H9 (cell line): ENCODE measurements at regions not wholly inside any gene's neighbourhood (a gene's known extent, or its start where the extent isn't known, plus 50 kb on each side); places are given as distances from the start of the nearest gene placed in this dataset.

Source experiments
- DNase-seq: peaks from one replicate; pipeline ENCODE4 v3.0.0-alpha.2; 2017
- H2AFZ ChIP-seq: one replicate; pipeline ENCODE4 v1.6.1; 2013; ENCODE audit warnings: mild to moderate bottlenecking, low read length, control low read depth, moderate library complexity
- H2AK5ac ChIP-seq: 2 replicates; pipeline ENCODE4 v1.6.1; 2013; ENCODE audit warnings: low read length, control low read depth, mixed read lengths; ENCODE audit not compliant: insufficient read length
- H2BK120ac ChIP-seq: one replicate; pipeline ENCODE4 v1.6.1; 2013; ENCODE audit warnings: low read depth, mild to moderate bottlenecking, low read length, control low read depth, inconsistent platforms; ENCODE audit not compliant: poor library complexity, severe bottlenecking
- H2BK12ac ChIP-seq: 2 replicates; pipeline ENCODE4 v1.6.1; 2013; ENCODE audit warnings: low read length, control low read depth, mixed read lengths, low read depth; ENCODE audit not compliant: insufficient read length
- H2BK15ac ChIP-seq: 2 replicates; pipeline ENCODE4 v1.6.1; 2013; ENCODE audit warnings: low read depth, low read length, control low read depth
- H2BK20ac ChIP-seq: one replicate; pipeline ENCODE4 v1.6.1; 2013; ENCODE audit warnings: low read depth, mild to moderate bottlenecking, low read length, control low read depth, inconsistent platforms; ENCODE audit not compliant: poor library complexity, severe bottlenecking
- H2BK5ac ChIP-seq: 2 replicates; pipeline ENCODE4 v1.6.1; 2013; ENCODE audit warnings: low read length, control low read depth, mixed read lengths; ENCODE audit not compliant: insufficient read length
- H3K14ac ChIP-seq: 2 replicates; pipeline ENCODE4 v1.6.1; 2013; ENCODE audit warnings: low read length, control low read depth; ENCODE audit not compliant: insufficient read depth
- H3K18ac ChIP-seq: 2 replicates; pipeline ENCODE4 v1.6.1; 2013; ENCODE audit warnings: low read depth, mild to moderate bottlenecking, mixed read lengths, low read length, control low read depth; ENCODE audit not compliant: insufficient read length
- H3K23ac ChIP-seq: 2 replicates; pipeline ENCODE4 v1.6.1; 2013; ENCODE audit warnings: low read length, control low read depth, mixed read lengths, low read depth; ENCODE audit not compliant: insufficient read length
- H3K23me2 ChIP-seq: 2 replicates; pipeline ENCODE4 v1.6.1; 2013; ENCODE audit warnings: low read depth, mild to moderate bottlenecking, mixed read lengths, low read length, control low read depth; ENCODE audit not compliant: insufficient read length, poor library complexity, severe bottlenecking
- H3K27ac ChIP-seq: 2 replicates; pipeline ENCODE4 v1.5.1; 2013; ENCODE audit warnings: low read length, control low read depth, mixed read lengths, low read depth; ENCODE audit not compliant: insufficient read length
- H3K27me3 ChIP-seq: 2 replicates; pipeline ENCODE4 v1.6.1; 2013; ENCODE audit warnings: low read length, control low read depth, inconsistent platforms; ENCODE audit not compliant: insufficient read depth
- H3K4ac ChIP-seq: 2 replicates; pipeline ENCODE4 v1.6.1; 2013; ENCODE audit warnings: low read depth, mild to moderate bottlenecking, control low read depth, inconsistent platforms, low read length, moderate library complexity
- H3K4me1 ChIP-seq: 2 replicates; pipeline ENCODE4 v1.6.1; 2013; ENCODE audit warnings: low read length, control low read depth, inconsistent platforms; ENCODE audit not compliant: insufficient read depth
- H3K4me2 ChIP-seq: 2 replicates; pipeline ENCODE4 v1.6.1; 2013; ENCODE audit warnings: low read length, control low read depth, mixed read lengths; ENCODE audit not compliant: insufficient read length, insufficient read depth
- H3K56ac ChIP-seq: 2 replicates; pipeline ENCODE4 v1.6.1; 2013; ENCODE audit warnings: low read depth, mild to moderate bottlenecking, mixed read lengths, low read length, control low read depth; ENCODE audit not compliant: insufficient read length
- H3K79me1 ChIP-seq: 2 replicates; pipeline ENCODE4 v1.6.1; 2013; ENCODE audit warnings: low read depth, mild to moderate bottlenecking, moderate library complexity, low read length, control low read depth, inconsistent platforms; ENCODE audit not compliant: insufficient read depth, poor library complexity, severe bottlenecking
- H3K79me2 ChIP-seq: 2 replicates; pipeline ENCODE4 v1.6.1; 2013; ENCODE audit warnings: low read length, control low read depth, inconsistent platforms; ENCODE audit not compliant: insufficient read depth
- H3K9ac ChIP-seq: 2 replicates; pipeline ENCODE4 v1.6.1; 2013; ENCODE audit warnings: low read length, control low read depth, mixed read lengths; ENCODE audit not compliant: insufficient read length; ENCODE audit errors: extremely low read depth
- H3K9me3 ChIP-seq: one replicate; pipeline ENCODE4 v1.6.1; 2013; ENCODE audit warnings: low read depth, low read length, inconsistent platforms; ENCODE audit not compliant: control insufficient read depth
- H3T11ph ChIP-seq: one replicate; pipeline ENCODE4 v1.6.1; 2013; ENCODE audit warnings: mild to moderate bottlenecking, low read length, control low read depth, inconsistent platforms
- H4K20me1 ChIP-seq: one replicate; pipeline ENCODE4 v1.6.1; 2013; ENCODE audit not compliant: control insufficient read depth, insufficient read length, insufficient read depth
- H4K5ac ChIP-seq: 2 replicates; pipeline ENCODE4 v1.6.1; 2013; ENCODE audit warnings: low read depth, mild to moderate bottlenecking, mixed read lengths, low read length, control low read depth; ENCODE audit not compliant: insufficient read length
- H4K8ac ChIP-seq: replicated peaks from 2 replicates; pipeline ENCODE4 v1.6.1; 2013; ENCODE audit warnings: low read length, control low read depth, mixed read lengths, low read depth; ENCODE audit not compliant: insufficient read length
- H4K91ac ChIP-seq: 2 replicates; pipeline ENCODE4 v1.6.1; 2013; ENCODE audit warnings: low read depth, mild to moderate bottlenecking, moderate library complexity, mixed read lengths, low read length, control low read depth; ENCODE audit not compliant: insufficient read length
- H3K27ac Mint-ChIP-seq, 3 experiments: 2 replicates in 2 of 3; 3 replicates in 1 of 3; pipeline ENCODE4 v1.8.0; 2020 to 2021; ENCODE audit warnings: mixed read lengths in 3 of 3, mild to moderate bottlenecking in 1 of 3, moderate library complexity in 1 of 3
- H3K27me3 Mint-ChIP-seq: 2 replicates; pipeline ENCODE4 v1.8.0; 2021; ENCODE audit warnings: low read depth, mild to moderate bottlenecking, moderate library complexity, mixed read lengths
- H3K36me3 Mint-ChIP-seq, 3 experiments: 2 replicates in 2 of 3; 3 replicates in 1 of 3; pipeline ENCODE4 v1.8.0; 2020 to 2021; ENCODE audit warnings: low read depth in 3 of 3, mixed read lengths in 3 of 3; ENCODE audit not compliant: insufficient read depth in 1 of 3
- H3K4me1 Mint-ChIP-seq, 2 experiments: 2 replicates each; pipeline ENCODE4 v1.8.0; 2020; ENCODE audit warnings: mixed read lengths in 2 of 2
- H3K4me3 Mint-ChIP-seq, 2 experiments: 2 replicates in 1 of 2; 3 replicates in 1 of 2; pipeline ENCODE4 v1.8.0; 2020 to 2021; ENCODE audit warnings: mild to moderate bottlenecking in 2 of 2, mixed read lengths in 2 of 2, moderate library complexity in 1 of 2
- H3K9me3 Mint-ChIP-seq, 2 experiments: 2 replicates in 1 of 2; 3 replicates in 1 of 2; pipeline ENCODE4 v1.8.0; 2020; ENCODE audit warnings: mild to moderate bottlenecking in 2 of 2, mixed read lengths in 2 of 2, moderate library complexity in 1 of 2
- TF ChIP-seq, protein P1 (sequence below): fragments of 200-600 bp; sonication (generic); conservative IDR thresholded peaks from 3 replicates; pipeline ENCODE4 v1.8.0; 2021; ENCODE audit warnings: antibody characterized with exemption, mild to moderate bottlenecking

DNA sequence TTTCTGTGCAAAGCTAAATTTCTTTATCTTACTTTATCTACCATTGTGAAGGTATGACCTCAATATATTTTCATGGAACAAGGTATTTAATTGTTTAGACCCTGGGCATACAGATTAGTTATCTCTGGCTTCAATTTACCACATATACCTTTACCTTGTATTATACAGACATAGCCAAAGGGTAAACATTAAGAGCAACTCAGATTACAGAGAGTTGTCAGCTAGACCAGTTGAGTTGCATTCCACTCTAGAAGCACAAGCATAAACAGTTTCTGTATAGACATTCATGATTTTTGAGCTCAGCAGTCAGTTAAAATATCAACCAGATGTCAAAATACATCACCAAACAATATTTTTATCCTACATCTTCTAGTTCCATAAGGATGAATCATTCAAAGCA is 857.3 kb upstream of the ZWINT start:
- H2BK15ac ChIP-seq, result no peak overlapping the region
- no peak overlapping the region for H2AFZ ChIP-seq
- no peak overlapping the region for H4K91ac ChIP-seq
- no peak overlapping the region for H2BK12ac ChIP-seq
- Mint-ChIP-seq H3K27ac (no peak overlapping the region), H3K9me3 (no peaks in the 10 kb centered on the region; a peak in 1 of 5 replicates), H3K4me1 (peaks cover 38 to 41% of the 10 kb centered on the region in 2 experiments), H3K27me3 (no peaks in the 10 kb centered on the region), H3K36me3 (peaks cover 4 to 9% (median 5%) of the 10 kb centered on the region in 3 experiments; a peak in 6 of 7 replicates), H3K4me3 (no peak overlapping the region)
- TF ChIP-seq, protein P1, sequence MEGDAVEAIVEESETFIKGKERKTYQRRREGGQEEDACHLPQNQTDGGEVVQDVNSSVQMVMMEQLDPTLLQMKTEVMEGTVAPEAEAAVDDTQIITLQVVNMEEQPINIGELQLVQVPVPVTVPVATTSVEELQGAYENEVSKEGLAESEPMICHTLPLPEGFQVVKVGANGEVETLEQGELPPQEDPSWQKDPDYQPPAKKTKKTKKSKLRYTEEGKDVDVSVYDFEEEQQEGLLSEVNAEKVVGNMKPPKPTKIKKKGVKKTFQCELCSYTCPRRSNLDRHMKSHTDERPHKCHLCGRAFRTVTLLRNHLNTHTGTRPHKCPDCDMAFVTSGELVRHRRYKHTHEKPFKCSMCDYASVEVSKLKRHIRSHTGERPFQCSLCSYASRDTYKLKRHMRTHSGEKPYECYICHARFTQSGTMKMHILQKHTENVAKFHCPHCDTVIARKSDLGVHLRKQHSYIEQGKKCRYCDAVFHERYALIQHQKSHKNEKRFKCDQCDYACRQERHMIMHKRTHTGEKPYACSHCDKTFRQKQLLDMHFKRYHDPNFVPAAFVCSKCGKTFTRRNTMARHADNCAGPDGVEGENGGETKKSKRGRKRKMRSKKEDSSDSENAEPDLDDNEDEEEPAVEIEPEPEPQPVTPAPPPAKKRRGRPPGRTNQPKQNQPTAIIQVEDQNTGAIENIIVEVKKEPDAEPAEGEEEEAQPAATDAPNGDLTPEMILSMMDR, result no peak
- no peak overlapping the region for H3K27ac ChIP-seq
- H3K4me1 ChIP-seq, result peaks cover 3% of the 10 kb centered on the region; the same call in 1 of the 2 replicates
- H3K27me3 ChIP-seq, result no peaks in the 10 kb centered on the region
- H4K20me1 ChIP-seq, result no peaks in the 10 kb centered on the region
- no peak for DNase-seq
- no peak overlapping the region for H2BK20ac ChIP-seq
- H3K9ac ChIP-seq, result no peak overlapping the region
- no peaks in the 10 kb centered on the region for H3K9me3 ChIP-seq
- no peaks in the 10 kb centered on the region for H3K79me1 ChIP-seq
- H3K4me2 ChIP-seq, result no peak overlapping the region
- H3K79me2 ChIP-seq, result no peaks in the 10 kb centered on the region; the same call in 1 of the 2 replicates
- H3K14ac ChIP-seq, result no peak overlapping the region
- H2BK120ac ChIP-seq, result no peak overlapping the region
- no peak overlapping the region for H4K8ac ChIP-seq
- H2AK5ac ChIP-seq, result no peak overlapping the region
- H2BK5ac ChIP-seq, result no peak overlapping the region
- peaks cover 3% of the 10 kb centered on the region for H3K23me2 ChIP-seq
- no peak overlapping the region for H3K18ac ChIP-seq
- no peak overlapping the region for H3K4ac ChIP-seq
- H3T11ph ChIP-seq, result no peak overlapping the region
- no peak overlapping the region for H4K5ac ChIP-seq
- H3K23ac ChIP-seq, result no peak overlapping the region
- H3K56ac ChIP-seq, result no peak overlapping the region
